ENCODE measurements at regions not wholly inside any gene's neighbourhood (a gene's known extent, or its start where the extent isn't known, plus 50 kb on each side); places are given as distances from the start of the nearest gene placed in this dataset.

- TF ChIP-seq EZH2 (IDR thresholded peaks at IDR 0.05) (no peak), POLR2AphosphoS5 (IDR thresholded peaks at IDR 0.05; ENCODE audit: borderline replicate concordance, low read depth, low read length) (no peak), FOXP2 (optimal IDR thresholded peaks at IDR 0.05; ENCODE audit: control extremely low read depth, extremely low read length, insufficient read depth) (no peak)
Measured at GRCh38 chr5:63089147-63089546, 510.5 kb downstream of the LRRC70 start.

Data from SK-N-MC (cell line).